ENCODE measurements at regions not wholly inside any gene's neighbourhood (a gene's known extent, or its start where the extent isn't known, plus 50 kb on each side); places are given as distances from the start of the nearest gene placed in this dataset.

GRCh38 chr3:66819993-66820501, 178.1 kb upstream of the KBTBD8 start:
- TF ChIP-seq MYC (IDR thresholded peaks at IDR 0.05; ENCODE audit: low read depth, low read length) (no peak), FOS (IDR thresholded peaks at IDR 0.05; ENCODE audit: borderline replicate concordance, insufficient read depth, low read length) (no peak), EZH2 (IDR thresholded peaks at IDR 0.05; ENCODE audit: borderline replicate concordance, low read depth, low read length, severe bottlenecking) (no peak), POLR2A (IDR thresholded peaks at IDR 0.05; ENCODE audit: low read depth, low read length) (no peak), GATA2 (IDR thresholded peaks at IDR 0.05; ENCODE audit: insufficient read depth, insufficient read length, low read depth, low read length) (no peak), MAX (IDR thresholded peaks at IDR 0.05; ENCODE audit: insufficient read depth, insufficient read length) (no peak), JUN (IDR thresholded peaks at IDR 0.05; ENCODE audit: borderline replicate concordance, insufficient read depth, insufficient read length, low read depth) (no peak), POLR2AphosphoS5 (IDR thresholded peaks at IDR 0.05; ENCODE audit: insufficient read depth, low read depth, low read length) (no peak), CTCF (IDR thresholded peaks at IDR 0.05; ENCODE audit: extremely low read depth in 1 of 2, insufficient read depth in 1 of 2, low read depth in 1 of 2, low read length in 2 of 2) (no peak)
- dilution Hi-C loops (cut with MboI; ENCODE audit: extremely low pct_ligation_motif_present, low sequenced_read_pairs): loop anchor here (25.0 kb wide), 1 partner anchor 433 kb away; no protein-coding TSS in a partner anchor
- H3K36me3 ChIP-seq (ENCODE audit: control insufficient read depth in 2 of 2, extremely low read depth in 1 of 2, insufficient read depth in 2 of 2, low read length in 2 of 2): no peaks in the 10 kb centered on the region
- no peak overlapping the region for H2AFZ ChIP-seq (ENCODE audit: low read depth, low read length)
- ChIA-PET CTCF (interaction anchor here (1.5 to 10.6 kb wide), 3 partner anchors 17 to 568 kb away, joined by 4 to 284 read pairs (median 27); no protein-coding TSS in a partner anchor), POLR2A (no interaction called here)
- no peak for FAIRE-seq
- peaks cover 17 to 20% of the 10 kb centered on the region in 2 experiments for H3K27me3 ChIP-seq (ENCODE audit: control insufficient read depth in 2 of 2, insufficient read depth in 2 of 2, low read length in 2 of 2)
- no peak overlapping the region for H3K9ac ChIP-seq (replicated peaks; ENCODE audit: extremely low read depth, insufficient read depth, low read length)
- H3K4me3 ChIP-seq (replicated peaks in 1 of 3; ENCODE audit: insufficient read depth in 1 of 3, low read depth in 1 of 3, low read length in 3 of 3): no peak overlapping the region
- intact Hi-C loops (cut with micrococcal nuclease): no loop called here
- H3K9me3 ChIP-seq (replicated peaks; ENCODE audit: control insufficient read depth, insufficient read depth, low read length): no peaks in the 10 kb centered on the region
- H3K4me2 ChIP-seq (ENCODE audit: insufficient read depth, low read length): no peak overlapping the region
- H3K9me1 ChIP-seq (replicated peaks; ENCODE audit: control insufficient read depth, extremely low read depth, insufficient read depth, low read length): no peaks in the 10 kb centered on the region
- H3K27ac ChIP-seq (ENCODE audit: insufficient read depth, low read depth, low read length): no peak overlapping the region
- no peak for DNase-seq (ENCODE audit: low read depth, low spot score)
- H3K4me1 ChIP-seq (ENCODE audit: control insufficient read depth, extremely low read depth, insufficient read depth, low read length): no peaks in the 10 kb centered on the region
- H3K79me2 ChIP-seq (ENCODE audit: control insufficient read depth, insufficient read depth, low read length): no peaks in the 10 kb centered on the region
- H4K20me1 ChIP-seq (replicated peaks; ENCODE audit: control insufficient read depth, extremely low read depth, insufficient read depth, low read length): no peaks in the 10 kb centered on the region
- BruUV-seq (replicated peaks): no TSS peak

Measured in endothelial cell of umbilical vein (primary cell).